ENCODE measurements at regions not wholly inside any gene's neighbourhood (a gene's known extent, or its start where the extent isn't known, plus 50 kb on each side); places are given as distances from the start of the nearest gene placed in this dataset.

DNA sequence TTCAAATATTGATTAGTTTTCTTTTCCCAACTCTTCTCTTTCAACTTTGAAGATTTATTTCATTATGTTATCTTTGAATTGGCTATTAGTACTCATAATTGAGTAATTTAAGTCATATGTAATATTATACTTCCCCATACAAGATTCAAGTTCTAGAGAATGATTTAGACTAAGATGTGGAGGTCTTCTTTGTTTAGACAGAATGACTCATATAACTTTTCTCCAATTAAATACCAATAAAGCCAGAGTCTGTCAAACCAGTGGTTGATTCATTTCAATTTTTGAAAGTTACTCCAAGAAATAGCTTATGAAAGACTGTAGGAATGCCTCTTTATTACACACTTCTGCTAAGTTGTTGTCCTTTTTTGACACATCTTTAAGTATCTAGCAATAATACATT, 115.8 kb upstream of the SLC35F3 start:
- peaks cover 2% of the 10 kb centered on the region for H3K27me3 Mint-ChIP-seq
- DNase-seq (ENCODE audit: low spot score, unreplicated experiment) = no peak
- H3K4me1 Mint-ChIP-seq (ENCODE audit: low read depth) = no peaks in the 10 kb centered on the region
- H3K36me3 Mint-ChIP-seq (ENCODE audit: insufficient read depth) = no peaks in the 10 kb centered on the region
- H3K4me3 Mint-ChIP-seq (ENCODE audit: low read depth) = no peak overlapping the region
- TF ChIP-seq, protein P1, sequence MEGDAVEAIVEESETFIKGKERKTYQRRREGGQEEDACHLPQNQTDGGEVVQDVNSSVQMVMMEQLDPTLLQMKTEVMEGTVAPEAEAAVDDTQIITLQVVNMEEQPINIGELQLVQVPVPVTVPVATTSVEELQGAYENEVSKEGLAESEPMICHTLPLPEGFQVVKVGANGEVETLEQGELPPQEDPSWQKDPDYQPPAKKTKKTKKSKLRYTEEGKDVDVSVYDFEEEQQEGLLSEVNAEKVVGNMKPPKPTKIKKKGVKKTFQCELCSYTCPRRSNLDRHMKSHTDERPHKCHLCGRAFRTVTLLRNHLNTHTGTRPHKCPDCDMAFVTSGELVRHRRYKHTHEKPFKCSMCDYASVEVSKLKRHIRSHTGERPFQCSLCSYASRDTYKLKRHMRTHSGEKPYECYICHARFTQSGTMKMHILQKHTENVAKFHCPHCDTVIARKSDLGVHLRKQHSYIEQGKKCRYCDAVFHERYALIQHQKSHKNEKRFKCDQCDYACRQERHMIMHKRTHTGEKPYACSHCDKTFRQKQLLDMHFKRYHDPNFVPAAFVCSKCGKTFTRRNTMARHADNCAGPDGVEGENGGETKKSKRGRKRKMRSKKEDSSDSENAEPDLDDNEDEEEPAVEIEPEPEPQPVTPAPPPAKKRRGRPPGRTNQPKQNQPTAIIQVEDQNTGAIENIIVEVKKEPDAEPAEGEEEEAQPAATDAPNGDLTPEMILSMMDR (IDR thresholded peaks at IDR 0.05; ENCODE audit: unreplicated experiment) = no peak
- peaks cover 4% of the 10 kb centered on the region for H3K9me3 Mint-ChIP-seq (ENCODE audit: low read depth)
- no peak overlapping the region for H3K27ac Mint-ChIP-seq

GRCh38 chr1:233790121-233790520, 114.4 kb upstream of the SLC35F3 start:
- peaks cover 6% of the 10 kb centered on the region for H3K9me3 Mint-ChIP-seq (ENCODE audit: low read depth)
- H3K36me3 Mint-ChIP-seq (ENCODE audit: insufficient read depth) = no peaks in the 10 kb centered on the region
- H3K4me1 Mint-ChIP-seq (ENCODE audit: low read depth) = no peaks in the 10 kb centered on the region
- H3K4me3 Mint-ChIP-seq (ENCODE audit: low read depth) = no peak overlapping the region
- peaks cover 2% of the 10 kb centered on the region for H3K27me3 Mint-ChIP-seq
- DNase-seq (ENCODE audit: low spot score, unreplicated experiment) = no peak
- TF ChIP-seq, protein P1 (IDR thresholded peaks at IDR 0.05; ENCODE audit: unreplicated experiment) = no peak
- no peak overlapping the region for H3K27ac Mint-ChIP-seq

DNA sequence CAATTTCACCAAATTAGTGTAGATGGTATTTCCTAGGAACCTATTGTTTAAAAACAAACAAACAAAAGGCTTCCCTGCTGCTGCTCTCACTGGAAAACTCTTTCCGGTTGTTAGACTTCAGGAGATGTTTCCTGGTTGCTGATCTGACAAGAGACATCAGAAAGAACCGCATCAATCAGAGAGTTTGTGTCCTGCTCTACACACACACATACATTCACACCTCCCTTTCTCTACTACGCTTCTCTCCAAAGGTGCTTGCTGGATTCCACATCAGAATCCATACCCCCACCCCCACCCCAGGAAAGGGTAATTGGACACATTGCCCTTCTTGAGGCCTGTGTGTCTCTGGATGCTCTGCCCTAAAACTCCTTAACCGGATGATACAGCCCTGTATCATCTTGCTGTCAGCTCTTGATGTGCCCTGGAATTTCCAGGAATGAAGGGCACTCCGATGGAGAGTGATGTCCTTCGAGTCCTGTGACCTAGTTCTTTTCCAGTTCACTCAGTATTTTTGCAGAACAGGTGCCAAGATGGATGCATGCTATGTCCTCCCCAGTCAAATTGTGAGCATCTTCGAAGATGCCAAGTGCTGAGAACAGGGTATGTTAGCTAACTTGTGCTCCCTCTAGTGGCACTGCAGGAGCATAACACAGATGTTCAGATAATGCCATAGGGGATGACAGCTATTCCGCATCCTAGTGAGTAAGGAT, 113.7 kb upstream of the SLC35F3 start:
- no peak for DNase-seq (ENCODE audit: low spot score, unreplicated experiment)
- Mint-ChIP-seq H3K4me3 (ENCODE audit: low read depth) (no peak overlapping the region), H3K9me3 (ENCODE audit: low read depth) (peaks cover 6% of the 10 kb centered on the region), H3K27me3 (peaks cover 2% of the 10 kb centered on the region), H3K4me1 (ENCODE audit: low read depth) (no peaks in the 10 kb centered on the region), H3K27ac (no peak overlapping the region), H3K36me3 (ENCODE audit: insufficient read depth) (no peaks in the 10 kb centered on the region)
- TF ChIP-seq, protein P1 (IDR thresholded peaks at IDR 0.05; ENCODE audit: unreplicated experiment) = peak; percentile 87

- Mint-ChIP-seq H3K4me3 (ENCODE audit: low read depth) (no peak overlapping the region), H3K9me3 (ENCODE audit: low read depth) (peaks cover 6% of the 10 kb centered on the region), H3K27me3 (peaks cover 2% of the 10 kb centered on the region), H3K27ac (no peak overlapping the region), H3K4me1 (ENCODE audit: low read depth) (no peaks in the 10 kb centered on the region), H3K36me3 (ENCODE audit: insufficient read depth) (no peaks in the 10 kb centered on the region)
- no peak for DNase-seq (ENCODE audit: low spot score, unreplicated experiment)
- TF ChIP-seq, protein P1 (IDR thresholded peaks at IDR 0.05; ENCODE audit: unreplicated experiment) = no peak
Observed at GRCh38 chr1:233791372-233791703, 113.1 kb upstream of the SLC35F3 start.

DNA sequence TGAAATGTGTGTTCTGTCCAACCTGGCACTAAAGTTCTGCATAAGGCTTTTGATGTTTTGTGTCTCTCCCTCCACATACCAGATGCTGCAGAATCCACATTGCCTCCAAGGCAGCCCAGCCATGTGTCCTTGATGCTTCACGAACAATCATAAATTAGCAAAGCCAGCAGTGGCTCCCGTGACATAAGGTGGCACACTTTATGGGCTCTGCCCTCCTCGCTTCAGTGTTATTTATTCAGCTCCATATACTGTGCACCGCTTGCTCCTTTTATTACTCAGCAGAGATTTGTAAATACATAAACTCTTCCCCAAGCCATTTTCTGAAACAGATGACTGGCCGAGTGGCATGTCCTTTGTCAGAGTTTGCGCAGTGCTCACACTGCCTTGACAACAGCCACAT, 112.8 kb upstream of the SLC35F3 start:
- no peaks in the 10 kb centered on the region for H3K4me1 Mint-ChIP-seq (ENCODE audit: low read depth)
- H3K27me3 Mint-ChIP-seq = peaks cover 2% of the 10 kb centered on the region
- H3K9me3 Mint-ChIP-seq (ENCODE audit: low read depth) = peaks cover 6% of the 10 kb centered on the region
- no peak for DNase-seq (ENCODE audit: low spot score, unreplicated experiment)
- H3K4me3 Mint-ChIP-seq (ENCODE audit: low read depth) = no peak overlapping the region
- TF ChIP-seq, protein P1 (IDR thresholded peaks at IDR 0.05; ENCODE audit: unreplicated experiment) = no peak
- no peak overlapping the region for H3K27ac Mint-ChIP-seq
- H3K36me3 Mint-ChIP-seq (ENCODE audit: insufficient read depth) = no peaks in the 10 kb centered on the region

All from progenitor cell of endocrine pancreas (in vitro differentiated cells).